Endothelial cell of umbilical vein (primary cell): ENCODE measurements at regions not wholly inside any gene's neighbourhood (a gene's known extent, or its start where the extent isn't known, plus 50 kb on each side); places are given as distances from the start of the nearest gene placed in this dataset.

Source experiments
- BruUV-seq: library from RNA; stranded (reverse); fragments of 400-500 nt; replicated peaks from 2 replicates; lab custom pipeline; 2021; lab: Mats Ljungman, UMichigan
- CTCF ChIA-PET: fragments of 300-600, 350-600 bp; sonication (Branson Sonifier 250); formaldehyde crosslinking; loops from one replicate; lab custom pipeline; 2021; ENCODE audit warnings: antibody characterized with exemption, inconsistent platforms; lab: Charles Lee
- POLR2A ChIA-PET: fragments of 300-600, 350-600 bp; sonication (Branson Sonifier 250); formaldehyde crosslinking; loops from one replicate; lab custom pipeline; 2021; ENCODE audit warnings: antibody characterized with exemption, inconsistent platforms; lab: Charles Lee
- DNase-seq: peaks from one replicate; pipeline ENCODE4 v3.0.0-alpha.2; 2011; ENCODE audit warnings: low read depth, low spot score
- FAIRE-seq: peaks from 2 replicates; lab custom pipeline; 2011; peaks lifted over from hg19 to GRCh38; lab: Jason Lieb, UNC
- H2AFZ ChIP-seq: 2 replicates; pipeline ENCODE4 v1.6.0; 2012; ENCODE audit warnings: low read depth, low read length, control low read depth, inconsistent platforms
- H3K27ac ChIP-seq: 2 replicates; pipeline ENCODE4 v1.5.1; 2011; ENCODE audit warnings: low read depth, mild to moderate bottlenecking, control low read depth, low read length, moderate library complexity; ENCODE audit not compliant: insufficient read depth
- H3K27me3 ChIP-seq, 2 experiments: 2 replicates each; pipeline versions ENCODE4 v1.6.0 to v1.6.1; 2011; ENCODE audit warnings: low read length in 2 of 2, mixed read lengths in 1 of 2; ENCODE audit not compliant: control insufficient read depth in 2 of 2, insufficient read depth in 2 of 2
- H3K36me3 ChIP-seq, 2 experiments: 2 replicates in 1 of 2; 3 replicates in 1 of 2; pipeline ENCODE4 v1.5.1; 2011; ENCODE audit warnings: low read length in 2 of 2, mild to moderate bottlenecking in 1 of 2, moderate library complexity in 1 of 2; ENCODE audit not compliant: control insufficient read depth in 2 of 2, insufficient read depth in 2 of 2; ENCODE audit errors: extremely low read depth in 1 of 2
- H3K4me1 ChIP-seq: 3 replicates; pipeline ENCODE4 v1.5.1; 2011; ENCODE audit warnings: mild to moderate bottlenecking, low read length; ENCODE audit not compliant: control insufficient read depth, insufficient read depth; ENCODE audit errors: extremely low read depth
- H3K4me2 ChIP-seq: 2 replicates; pipeline ENCODE4 v1.6.1; 2011; ENCODE audit warnings: low read length, control low read depth, mixed read lengths; ENCODE audit not compliant: insufficient read depth
- H3K4me3 ChIP-seq, 3 experiments: fragments of 200-600 bp in 1 of 3; sonication (generic), shearing (Covaris generic) in 1 of 3; replicated peaks in 1 of 3; 2 replicates each; pipeline ENCODE4 v1.5.1; 2011 to 2016; ENCODE audit warnings: control low read depth in 3 of 3, low read length in 3 of 3, mild to moderate bottlenecking in 2 of 3, inconsistent platforms in 1 of 3, low read depth in 1 of 3, moderate library complexity in 1 of 3; ENCODE audit not compliant: insufficient read depth in 1 of 3
- H3K79me2 ChIP-seq: 2 replicates; pipeline ENCODE4 v1.6.0; 2012; ENCODE audit warnings: low read length, inconsistent platforms; ENCODE audit not compliant: control insufficient read depth, insufficient read depth
- H3K9ac ChIP-seq: replicated peaks from 2 replicates; pipeline ENCODE3; 2011; ENCODE audit warnings: low read length, control low read depth; ENCODE audit not compliant: insufficient read depth; ENCODE audit errors: extremely low read depth
- H3K9me1 ChIP-seq: replicated peaks from 3 replicates; pipeline ENCODE4 v1.6.0; 2011; ENCODE audit warnings: mild to moderate bottlenecking, low read length; ENCODE audit not compliant: control insufficient read depth, insufficient read depth; ENCODE audit errors: extremely low read depth
- H3K9me3 ChIP-seq: replicated peaks from 2 replicates; pipeline ENCODE4 v1.5.1; 2012; ENCODE audit warnings: low read length, inconsistent platforms; ENCODE audit not compliant: control insufficient read depth, insufficient read depth
- H4K20me1 ChIP-seq: replicated peaks from 2 replicates; pipeline ENCODE3; 2011; ENCODE audit warnings: mild to moderate bottlenecking, low read length; ENCODE audit not compliant: control insufficient read depth, insufficient read depth; ENCODE audit errors: extremely low read depth
- EZH2 ChIP-seq: IDR thresholded peaks from 2 replicates; pipeline ENCODE4 v1.6.1; 2012; ENCODE audit warnings: borderline replicate concordance, low read depth, mild to moderate bottlenecking, moderate library complexity, low read length, inconsistent platforms; ENCODE audit not compliant: severe bottlenecking
- FOS ChIP-seq: IDR thresholded peaks from 2 replicates; pipeline ENCODE4 v1.6.1; 2011; ENCODE audit warnings: mild to moderate bottlenecking, low read length, moderate library complexity, borderline replicate concordance; ENCODE audit not compliant: insufficient read depth
- GATA2 ChIP-seq: IDR thresholded peaks from 2 replicates; pipeline ENCODE4 v1.7.0; 2011; ENCODE audit warnings: low read depth, mild to moderate bottlenecking, moderate library complexity, mixed read lengths, low read length; ENCODE audit not compliant: insufficient read length, insufficient read depth
- JUN ChIP-seq: IDR thresholded peaks from 2 replicates; pipeline ENCODE4 v1.6.1; 2011; ENCODE audit warnings: borderline replicate concordance, low read depth; ENCODE audit not compliant: insufficient read length, insufficient read depth
- MYC ChIP-seq: IDR thresholded peaks from one replicate; pipeline ENCODE4 v1.6.1; 2011; ENCODE audit warnings: mild to moderate bottlenecking, low read depth, low read length
- POLR2A ChIP-seq: IDR thresholded peaks from 2 replicates; pipeline ENCODE4 v1.6.1; 2012; ENCODE audit warnings: low read depth, mild to moderate bottlenecking, control low read depth, low read length
- POLR2AphosphoS5 ChIP-seq: IDR thresholded peaks from 2 replicates; pipeline ENCODE4 v1.6.1; 2012; ENCODE audit warnings: low read depth, mild to moderate bottlenecking, control low read depth, low read length, moderate library complexity; ENCODE audit not compliant: insufficient read depth
- dilution Hi-C: fragments of 300-500 bp; cut with MboI; formaldehyde crosslinking; loops from one replicate; pipeline ENCODE4 v1.15.0; 2019; ENCODE audit warnings: low sequenced_read_pairs; ENCODE audit not compliant: extremely low pct_ligation_motif_present
- intact Hi-C: fragments of 100-400 bp; cut with micrococcal nuclease; formaldehyde crosslinking; loops from one replicate; pipeline ENCODE4 v1.10.0; 2022
- TF ChIP-seq, protein P1 (sequence below), 2 donors: IDR thresholded peaks; 1 replicate in 1 of 2; 2 replicates in 1 of 2; pipeline ENCODE4 v1.5.1; 2011; ENCODE audit warnings: low read length in 2 of 2, mild to moderate bottlenecking in 2 of 2, moderate library complexity in 2 of 2, control low read depth in 1 of 2, inconsistent platforms in 1 of 2, low read depth in 1 of 2; ENCODE audit not compliant: insufficient read depth in 1 of 2; ENCODE audit errors: extremely low read depth in 1 of 2
- TF ChIP-seq, protein P2 (sequence below): IDR thresholded peaks from 2 replicates; pipeline ENCODE4 v1.6.1; 2011; ENCODE audit not compliant: insufficient read depth, insufficient read length

DNA sequence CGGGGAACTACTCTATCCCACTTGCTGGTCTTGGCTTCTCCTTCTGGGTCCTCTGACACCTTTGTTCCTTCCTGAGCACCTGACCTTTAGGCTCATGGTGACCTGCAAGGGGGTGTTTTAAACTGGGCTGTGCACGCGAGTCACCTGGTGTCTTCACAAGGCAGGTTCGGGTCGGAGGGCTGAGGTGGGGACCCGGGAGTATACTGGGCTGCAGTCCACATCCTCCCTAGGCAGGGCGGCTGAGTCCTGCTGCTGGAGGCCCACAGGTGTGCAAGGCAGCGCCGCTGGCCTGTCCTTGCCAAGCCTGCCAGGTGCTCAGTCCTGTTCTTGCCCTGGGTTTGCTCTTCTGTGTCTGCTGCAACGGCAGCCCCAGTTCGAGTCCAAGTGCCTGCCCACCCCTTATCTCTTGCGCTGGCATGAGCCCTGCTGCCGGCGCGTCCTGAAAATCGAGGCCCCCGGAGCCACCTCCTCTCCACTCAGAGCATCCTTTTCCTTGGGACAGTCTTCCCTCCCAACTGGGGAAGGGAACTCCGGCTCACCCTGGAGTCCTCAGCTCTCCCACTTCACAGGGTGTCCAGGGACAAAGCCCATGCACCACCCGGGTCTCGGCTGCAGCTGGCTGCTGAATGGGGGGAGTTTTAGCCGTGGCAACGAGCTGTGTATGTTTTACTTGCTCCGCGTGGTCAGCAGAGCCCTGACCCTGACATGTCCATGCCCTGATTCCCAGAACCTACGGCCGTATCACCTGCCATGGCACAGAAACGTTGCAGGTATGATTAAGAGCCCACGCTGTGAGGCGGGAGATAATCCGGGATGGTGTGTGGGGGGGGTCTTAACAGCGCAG lies 193.5 kb downstream of the TEX29 start:
- Histone ChIP-seq H3K9ac (no peak overlapping the region), H3K4me3 (no peak overlapping the region), H3K4me1 (no peaks in the 10 kb centered on the region), H3K27me3 (no peaks in the 10 kb centered on the region), H3K9me3 (peaks cover 2% of the 10 kb centered on the region), H2AFZ (no peak overlapping the region), H3K9me1 (no peaks in the 10 kb centered on the region), H3K4me2 (no peak overlapping the region), H3K79me2 (no peaks in the 10 kb centered on the region), H3K36me3 (no peaks in the 10 kb centered on the region), H4K20me1 (no peaks in the 10 kb centered on the region), H3K27ac (no peak overlapping the region)
- dilution Hi-C loops, result no loop called here
- intact Hi-C loops, result no loop called here
- CTCF ChIA-PET, result no interaction called here
- DNase-seq (no peak), FAIRE-seq (no peak)
- no TSS peak for BruUV-seq
- TF ChIP-seq, protein P1, sequence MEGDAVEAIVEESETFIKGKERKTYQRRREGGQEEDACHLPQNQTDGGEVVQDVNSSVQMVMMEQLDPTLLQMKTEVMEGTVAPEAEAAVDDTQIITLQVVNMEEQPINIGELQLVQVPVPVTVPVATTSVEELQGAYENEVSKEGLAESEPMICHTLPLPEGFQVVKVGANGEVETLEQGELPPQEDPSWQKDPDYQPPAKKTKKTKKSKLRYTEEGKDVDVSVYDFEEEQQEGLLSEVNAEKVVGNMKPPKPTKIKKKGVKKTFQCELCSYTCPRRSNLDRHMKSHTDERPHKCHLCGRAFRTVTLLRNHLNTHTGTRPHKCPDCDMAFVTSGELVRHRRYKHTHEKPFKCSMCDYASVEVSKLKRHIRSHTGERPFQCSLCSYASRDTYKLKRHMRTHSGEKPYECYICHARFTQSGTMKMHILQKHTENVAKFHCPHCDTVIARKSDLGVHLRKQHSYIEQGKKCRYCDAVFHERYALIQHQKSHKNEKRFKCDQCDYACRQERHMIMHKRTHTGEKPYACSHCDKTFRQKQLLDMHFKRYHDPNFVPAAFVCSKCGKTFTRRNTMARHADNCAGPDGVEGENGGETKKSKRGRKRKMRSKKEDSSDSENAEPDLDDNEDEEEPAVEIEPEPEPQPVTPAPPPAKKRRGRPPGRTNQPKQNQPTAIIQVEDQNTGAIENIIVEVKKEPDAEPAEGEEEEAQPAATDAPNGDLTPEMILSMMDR (IDR thresholded peaks at IDR 0.05; ENCODE audit: extremely low read depth in 1 of 2, insufficient read depth in 1 of 2, low read depth in 1 of 2, low read length in 2 of 2), result no peak
- no peak for TF ChIP-seq POLR2AphosphoS5
- no peak for TF ChIP-seq MYC
- TF ChIP-seq FOS, result no peak
- TF ChIP-seq, protein P2, sequence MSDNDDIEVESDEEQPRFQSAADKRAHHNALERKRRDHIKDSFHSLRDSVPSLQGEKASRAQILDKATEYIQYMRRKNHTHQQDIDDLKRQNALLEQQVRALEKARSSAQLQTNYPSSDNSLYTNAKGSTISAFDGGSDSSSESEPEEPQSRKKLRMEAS, result no peak
- TF ChIP-seq EZH2, result no peak
- no peak for TF ChIP-seq GATA2
- TF ChIP-seq POLR2A, result no peak
- no peak for TF ChIP-seq JUN
- POLR2A ChIA-PET, result no interaction called here
